ENCODE measurements at regions not wholly inside any gene's neighbourhood (a gene's known extent, or its start where the extent isn't known, plus 50 kb on each side); places are given as distances from the start of the nearest gene placed in this dataset.

DNA sequence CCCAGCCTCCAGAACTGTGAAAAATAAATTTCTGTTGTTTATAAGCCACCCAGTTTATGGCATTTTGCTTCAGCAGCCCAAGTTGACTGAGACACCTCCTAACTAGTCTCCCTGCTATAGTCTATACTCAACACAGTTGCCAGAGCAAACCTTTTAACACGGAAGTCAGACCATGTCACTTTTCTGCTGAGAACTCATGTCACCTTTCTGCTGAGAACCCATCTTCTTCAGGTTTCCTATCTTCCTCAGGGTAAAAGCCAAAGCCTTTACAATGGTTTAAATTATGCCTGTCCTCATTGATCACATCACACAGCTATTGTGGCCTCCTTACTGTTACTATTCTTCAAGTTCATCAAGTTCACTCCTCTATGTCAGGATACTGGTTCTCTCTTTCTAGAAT, 74.3 kb upstream of the SOX6 start:
- DNase-seq = no peak

GRCh38 chr11:16421826-16422225, 65.5 kb upstream of the SOX6 start:
- no peak for DNase-seq

- no peak for DNase-seq
These were observed 62.2 kb upstream of the SOX6 start for GRCh38 chr11:16418428-16419097.

DNA sequence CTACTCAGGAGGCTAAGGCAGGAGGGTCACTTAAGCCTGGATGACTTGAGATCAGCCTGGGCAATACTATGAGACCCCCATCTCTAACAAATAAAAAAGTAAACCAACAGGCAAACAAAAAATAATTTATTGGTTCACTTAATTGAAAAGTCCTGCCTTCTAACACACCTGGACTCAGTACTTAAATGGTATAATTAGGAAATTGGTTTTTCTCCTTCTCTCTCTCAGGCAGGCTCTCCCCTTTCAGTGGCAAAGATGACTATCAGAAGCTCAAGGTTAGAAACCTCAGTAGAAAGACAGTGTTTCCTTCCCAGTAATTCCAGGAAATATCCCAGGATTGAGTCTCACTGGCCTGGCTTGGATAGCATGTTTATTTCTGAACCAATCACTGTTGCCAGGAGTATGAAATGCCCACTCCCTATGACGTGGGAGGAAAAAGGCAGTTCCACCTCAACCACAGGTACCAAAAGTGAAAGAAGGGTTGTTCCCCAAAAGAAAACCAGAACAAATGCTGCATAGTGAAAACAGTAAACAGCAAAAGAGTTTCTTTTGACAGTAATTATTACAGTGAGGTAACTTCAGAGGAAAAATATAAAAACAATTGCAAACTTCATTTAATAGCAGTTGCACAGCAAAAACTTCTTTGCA, 56.3 kb upstream of the SOX6 start:
- no peak for DNase-seq

- no peak for DNase-seq
These were observed 54.1 kb upstream of the SOX6 start for GRCh38 chr11:16410479-16410878.

DNA sequence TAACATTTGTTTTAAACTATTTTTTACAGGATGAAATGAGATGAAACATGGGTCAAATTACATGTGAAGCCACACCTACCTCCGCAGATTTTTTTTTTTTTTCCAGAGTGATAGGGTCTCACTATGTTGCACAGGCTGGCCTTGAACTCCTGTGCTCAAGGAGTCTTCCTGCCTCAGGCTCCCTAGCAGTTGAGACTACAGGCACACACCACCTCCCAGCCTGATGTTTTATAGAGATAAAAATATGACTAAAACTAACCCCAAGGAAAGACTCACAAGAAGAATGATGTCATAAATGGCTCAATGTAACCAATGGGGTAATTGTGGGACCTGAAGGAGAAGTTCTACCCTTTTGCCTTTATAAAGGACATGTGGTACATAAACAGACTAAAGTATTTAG, 52.3 kb upstream of the SOX6 start:
- DNase-seq = no peak

DNA sequence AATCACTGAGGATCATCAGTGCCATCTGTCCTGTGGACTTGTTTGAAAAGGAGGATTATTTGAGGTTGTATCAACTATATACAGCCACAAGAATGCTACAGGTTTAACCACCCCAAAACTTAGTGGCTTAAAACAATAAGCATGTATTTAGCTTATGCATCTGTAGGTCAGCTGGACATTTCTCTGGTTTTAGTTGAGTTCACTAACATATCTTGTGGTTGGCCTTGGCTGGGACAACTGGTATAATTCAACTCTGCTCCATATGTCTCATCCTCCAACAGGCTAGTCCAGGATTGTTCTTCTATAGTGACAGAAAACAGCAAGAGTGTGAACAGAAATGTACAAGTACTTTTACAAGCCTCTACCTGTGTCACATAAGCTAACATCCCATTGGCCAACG, 49.9 kb upstream of the SOX6 start:
- DNase-seq = no peak

All from inflammatory macrophage (primary cell).